Renal pelvis (tissue), 1 donor: ENCODE measurements at regions not wholly inside any gene's neighbourhood (a gene's known extent, or its start where the extent isn't known, plus 50 kb on each side); places are given as distances from the start of the nearest gene placed in this dataset.
"Not testable (repeated sequence)": the region's sequence is repeated elsewhere in the genome, so short reads cannot be mapped to it uniquely, and the experiment has no call there.

Source experiments
- DNase-seq: peaks from one replicate; pipeline ENCODE4 v3.0.0-alpha.2; 2013

GRCh38 chr5:66413931-66414330 lies 182.3 kb upstream of the MAST4 start:
- no peak for DNase-seq

DNA sequence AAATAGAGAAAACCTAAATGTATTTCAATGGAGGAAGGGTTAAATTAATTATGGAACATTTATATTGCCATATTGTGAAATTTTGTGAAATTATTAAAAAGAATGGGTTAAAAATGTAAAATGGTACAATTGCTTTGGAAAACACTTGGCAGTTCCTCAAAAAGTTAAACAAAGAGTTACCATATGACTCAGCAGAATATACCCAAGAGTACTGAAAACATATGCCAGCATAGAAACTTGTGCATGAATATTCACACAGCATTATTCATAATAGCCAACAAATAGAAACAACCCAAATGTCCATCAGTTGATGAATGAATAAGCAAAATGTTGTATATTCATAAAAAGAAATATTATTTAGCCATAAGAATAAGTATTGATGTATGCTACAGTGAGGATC lies 181.0 kb upstream of the MAST4 start:
- no peak for DNase-seq

DNA sequence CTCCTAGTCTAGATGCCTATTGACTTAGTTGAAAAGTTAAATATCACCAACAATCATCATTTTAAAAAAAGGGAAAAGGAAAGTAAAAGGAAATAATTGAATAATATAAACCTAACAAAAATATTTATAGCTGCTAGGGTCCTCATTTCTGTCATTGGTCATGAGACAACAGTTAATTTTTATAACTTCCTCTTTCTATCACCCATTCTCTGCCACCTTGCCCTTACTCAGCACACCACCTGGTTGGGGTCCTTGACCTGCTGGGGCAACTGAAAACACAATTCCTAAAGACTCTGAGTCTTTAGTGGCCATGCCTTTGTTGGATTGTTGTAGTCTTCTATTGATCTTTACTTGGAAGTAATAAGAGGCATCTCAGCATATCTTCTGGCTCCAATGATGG lies 179.5 kb upstream of the MAST4 start:
- no peak for DNase-seq

DNA sequence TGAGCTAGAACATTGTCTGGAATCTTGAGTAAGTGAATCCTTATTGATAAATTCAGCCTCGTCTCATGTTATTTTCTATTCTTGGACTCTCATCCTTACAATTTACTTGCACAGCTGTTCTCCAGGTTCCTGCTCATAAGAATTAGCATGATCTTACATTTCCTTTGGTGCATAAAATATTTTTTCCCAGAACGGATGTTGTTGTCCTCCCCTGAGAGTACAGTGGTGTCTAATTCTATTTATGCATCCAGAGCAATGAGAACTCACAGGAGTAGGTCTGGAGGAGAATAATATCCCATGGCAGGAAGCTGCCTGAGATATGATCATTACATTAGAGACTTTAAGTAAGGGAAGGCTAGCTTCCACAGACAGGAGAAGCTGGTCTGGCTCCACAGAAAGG lies 178.4 kb upstream of the MAST4 start:
- no peak for DNase-seq

DNA sequence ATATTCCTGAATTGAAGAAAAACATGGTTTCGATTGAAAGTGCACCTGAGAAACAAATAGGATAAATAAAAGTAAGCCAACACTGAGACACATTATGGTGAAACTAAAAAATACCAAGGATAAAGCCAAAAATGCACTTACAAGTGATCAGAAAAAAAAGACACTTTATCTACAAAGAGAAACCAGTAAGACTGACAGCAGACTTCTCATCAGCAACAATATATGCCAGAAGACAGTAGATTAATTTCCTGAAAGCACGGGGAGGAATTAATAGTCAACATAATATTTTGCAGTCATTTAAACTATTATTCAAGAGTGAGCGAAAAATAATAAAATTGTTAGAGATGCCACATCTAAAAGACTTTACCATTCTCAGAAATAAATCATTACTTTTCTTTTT lies 172.7 kb upstream of the MAST4 start:
- DNase-seq, result no peak

- DNase-seq, result no peak
These were observed 170.4 kb upstream of the MAST4 start for GRCh38 chr5:66425842-66426241.

DNA sequence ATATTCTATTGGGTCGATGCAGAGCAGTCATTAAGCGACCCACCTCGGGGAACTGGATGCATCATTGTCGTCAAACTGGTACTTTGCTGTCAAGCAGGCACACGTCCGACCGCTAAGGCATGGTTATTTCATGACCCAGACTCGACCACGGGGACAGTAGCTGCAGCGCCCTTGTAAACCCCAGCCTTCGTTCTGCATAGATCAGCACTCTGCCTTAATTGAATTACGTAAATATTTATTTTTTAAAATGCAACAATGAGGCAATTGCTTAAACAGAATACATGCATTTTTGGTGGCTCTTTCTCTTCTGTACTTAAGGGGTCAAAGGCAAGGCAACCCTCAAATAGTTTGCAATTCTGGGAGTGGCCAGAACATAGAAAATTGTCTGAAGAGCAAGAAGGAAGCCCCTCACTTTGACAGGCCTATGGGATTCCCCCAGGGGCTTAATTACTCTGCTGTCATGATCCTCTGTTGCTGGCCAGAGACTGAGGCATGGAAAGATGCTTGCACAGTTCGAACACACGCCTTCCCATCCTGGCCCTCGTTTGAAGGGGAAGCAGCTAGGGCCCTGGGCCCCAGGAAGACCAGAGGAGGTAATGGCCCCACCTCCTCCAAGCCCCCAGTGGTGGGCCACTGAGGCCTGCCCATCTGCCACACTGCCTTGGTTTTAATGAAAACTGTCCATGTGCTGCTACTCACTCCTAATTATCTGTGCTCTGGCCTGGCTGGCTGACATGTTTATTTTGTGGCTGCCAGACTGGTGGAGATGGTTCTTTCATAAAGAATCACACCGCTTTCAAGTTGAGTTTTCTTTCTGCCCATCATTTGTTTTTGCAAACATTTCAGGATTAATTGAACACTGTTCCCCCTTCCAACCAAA lies 169.7 kb upstream of the MAST4 start:
- DNase-seq, result no peak

DNA sequence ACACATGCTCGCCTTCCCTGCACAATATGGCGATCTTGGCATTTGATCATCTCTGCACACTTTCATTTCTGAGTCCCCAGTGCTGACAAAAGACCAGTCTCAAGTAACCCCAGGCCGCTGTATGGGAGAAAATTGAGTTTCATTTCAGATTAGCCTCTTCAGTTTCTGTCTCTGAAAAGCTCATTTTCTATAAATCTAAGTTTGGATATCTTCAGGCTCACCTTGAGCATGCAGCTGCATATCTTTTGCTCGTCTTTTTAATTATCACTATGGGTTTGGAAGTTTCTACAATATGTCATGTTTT lies 169.1 kb upstream of the MAST4 start:
- no peak for DNase-seq

GRCh38 chr5:66436721-66437120 lies 159.5 kb upstream of the MAST4 start:
- DNase-seq, result no peak

DNA sequence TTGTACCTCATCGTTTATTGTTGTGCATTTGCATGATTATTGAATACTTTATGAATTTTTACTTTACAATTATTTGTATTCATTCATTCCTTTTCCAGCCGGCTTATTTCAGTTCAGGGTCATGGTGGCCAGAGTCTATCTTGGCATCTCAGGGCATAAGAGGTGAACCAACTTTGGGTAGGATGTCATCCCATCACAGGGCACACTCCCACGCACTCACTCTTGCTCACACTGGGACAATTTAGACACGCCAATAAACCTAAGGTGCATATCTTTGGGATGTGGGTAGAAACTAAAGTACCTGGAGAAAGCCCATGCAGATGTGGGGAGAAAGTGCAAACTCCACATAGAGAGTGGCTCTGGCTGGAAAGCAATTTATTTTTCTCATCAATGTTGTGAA lies 158.1 kb upstream of the MAST4 start:
- no peak for DNase-seq

DNA sequence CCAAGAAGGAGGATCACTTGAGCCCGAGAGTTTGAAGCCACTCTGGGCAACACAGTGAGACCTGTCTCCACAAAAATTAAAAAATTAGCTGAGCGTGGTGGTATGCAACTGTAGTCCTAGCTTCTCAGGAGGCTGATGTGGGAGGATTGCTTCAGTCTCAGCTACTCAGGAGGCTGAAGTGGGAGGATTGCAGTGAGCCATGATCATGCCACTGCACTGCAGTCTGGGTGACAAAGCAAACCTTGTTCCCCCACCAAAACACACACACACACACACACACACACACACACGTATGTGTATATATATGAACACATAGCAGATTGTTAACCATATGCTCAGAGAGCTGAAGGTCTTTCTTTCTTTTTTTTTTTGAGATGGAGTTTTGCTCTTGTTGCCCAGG lies 157.5 kb upstream of the MAST4 start:
- no peak for DNase-seq

DNA sequence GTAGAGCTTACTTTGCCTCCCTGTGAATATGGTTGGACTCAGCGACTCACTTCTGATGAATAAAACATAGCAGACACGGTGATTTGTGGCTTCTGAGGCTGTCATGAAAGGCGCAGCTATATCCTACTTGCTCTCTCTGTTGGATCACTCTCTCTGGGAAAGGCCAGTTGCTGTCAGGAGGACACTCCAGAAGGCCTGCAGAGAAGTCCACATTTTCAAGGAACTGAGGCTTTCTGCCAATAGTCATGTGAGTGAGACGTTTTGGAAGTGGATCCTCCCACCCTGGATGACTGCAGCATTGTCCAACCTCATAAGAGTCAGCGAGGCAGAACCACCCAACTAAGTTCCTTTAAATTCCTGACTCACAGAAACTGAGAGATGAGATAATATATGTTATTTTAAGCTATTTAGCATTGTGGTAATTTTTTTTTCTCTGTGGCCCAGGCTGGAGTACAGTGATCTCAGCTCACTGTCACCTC lies 156.0 kb upstream of the MAST4 start:
- DNase-seq, result peak; percentile 12

GRCh38 chr5:66441351-66441750 lies 154.8 kb upstream of the MAST4 start:
- DNase-seq, result no peak

- peak; percentile 66 for DNase-seq
These were observed 153.2 kb upstream of the MAST4 start for GRCh38 chr5:66442951-66443445.

DNA sequence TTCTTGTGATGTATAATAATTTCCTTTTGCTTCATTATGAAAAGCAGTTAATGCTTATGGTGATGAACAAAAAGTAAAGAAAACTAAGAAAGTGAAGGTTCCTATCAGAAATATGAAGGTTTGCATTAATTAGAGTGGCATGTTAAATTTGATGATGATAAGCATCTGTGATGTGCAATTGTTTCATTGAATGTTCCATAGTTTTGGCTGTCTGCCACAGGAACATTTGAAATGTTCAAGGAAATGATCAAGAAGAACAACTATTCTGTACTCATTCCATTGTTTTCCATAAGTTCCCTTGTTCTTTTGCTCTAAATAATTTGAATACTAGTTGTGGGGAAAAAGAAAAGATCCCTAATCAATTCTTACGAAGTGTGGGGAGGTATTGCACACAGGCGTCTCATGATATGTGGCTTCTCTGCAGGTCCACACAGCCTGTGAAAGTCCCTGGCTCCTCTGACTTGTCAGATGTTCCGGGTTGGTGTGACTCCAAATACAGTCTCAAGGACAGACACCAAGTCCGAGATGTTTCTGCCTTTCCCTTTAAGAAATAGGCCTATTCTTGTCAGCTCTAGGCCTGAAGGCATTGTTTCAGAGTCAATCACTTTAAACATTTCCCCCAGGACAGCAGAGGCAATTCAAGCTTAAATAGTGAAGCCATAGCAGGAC lies 152.6 kb upstream of the MAST4 start:
- peak; percentile 36 for DNase-seq

- not testable (repeated sequence) for DNase-seq
These were observed 148.1 kb upstream of the MAST4 start for GRCh38 chr5:66448070-66448469.

DNA sequence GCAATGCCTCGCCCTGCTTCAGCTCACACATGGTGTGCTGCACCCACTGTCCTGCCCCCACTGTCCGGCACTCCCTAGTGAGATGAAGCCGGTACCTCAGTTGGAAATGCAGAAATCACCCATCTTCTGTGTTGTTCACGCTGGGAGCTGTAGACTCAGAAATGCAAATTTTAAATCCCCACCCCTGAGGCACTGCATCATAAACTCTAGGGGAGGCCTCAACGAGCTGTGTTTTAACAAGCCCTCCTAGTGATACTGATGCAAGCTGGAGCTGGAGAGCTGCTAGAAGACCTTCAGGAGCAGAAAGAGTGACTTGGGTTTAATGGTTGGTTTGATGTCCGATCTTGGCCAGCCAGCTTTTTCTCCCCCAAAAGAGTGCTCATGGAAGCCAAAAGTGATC lies 146.0 kb upstream of the MAST4 start:
- no peak for DNase-seq

DNA sequence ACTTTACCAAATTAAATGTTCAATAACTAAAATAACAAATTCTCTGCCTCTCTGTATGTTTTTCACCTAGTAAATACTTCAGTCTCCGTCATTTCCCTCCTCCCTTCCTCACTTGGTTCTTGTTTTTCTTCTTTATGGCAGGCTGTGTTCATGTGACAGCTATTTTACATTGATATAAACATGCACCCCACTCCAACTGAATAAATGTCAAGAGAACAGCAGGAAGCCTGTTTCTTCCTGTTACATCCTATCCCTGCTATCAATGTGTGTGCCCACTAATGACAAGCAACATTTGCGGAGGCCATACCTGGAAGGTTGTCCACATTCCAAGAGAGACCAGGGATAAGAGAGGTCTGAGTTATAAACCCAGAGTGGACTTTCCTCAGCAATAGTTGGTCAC lies 145.2 kb upstream of the MAST4 start:
- DNase-seq, result no peak

DNA sequence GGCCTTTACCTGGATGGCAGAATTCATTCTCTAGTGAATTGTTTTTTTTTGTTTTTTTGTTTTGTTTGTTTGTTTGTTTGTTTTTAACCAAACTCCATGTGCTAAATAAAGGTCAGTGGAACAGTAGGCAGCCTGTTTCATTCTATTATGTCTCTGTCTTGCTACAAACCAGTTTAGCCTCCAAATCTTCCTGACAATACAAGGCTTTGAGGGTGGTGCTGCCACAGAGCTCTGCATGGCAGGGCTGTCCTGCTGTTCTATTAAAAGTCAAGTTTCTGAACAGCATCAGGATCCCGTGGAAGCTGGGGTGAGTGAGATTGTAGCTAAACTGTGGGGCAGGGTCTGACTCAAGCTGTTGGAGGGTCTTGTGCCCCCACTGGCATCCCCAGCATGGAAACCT lies 144.1 kb upstream of the MAST4 start:
- no peak for DNase-seq

GRCh38 chr5:66454186-66455078 lies 141.8 kb upstream of the MAST4 start:
- no peak for DNase-seq

GRCh38 chr5:66459728-66460127 lies 136.5 kb upstream of the MAST4 start:
- DNase-seq, result no peak

DNA sequence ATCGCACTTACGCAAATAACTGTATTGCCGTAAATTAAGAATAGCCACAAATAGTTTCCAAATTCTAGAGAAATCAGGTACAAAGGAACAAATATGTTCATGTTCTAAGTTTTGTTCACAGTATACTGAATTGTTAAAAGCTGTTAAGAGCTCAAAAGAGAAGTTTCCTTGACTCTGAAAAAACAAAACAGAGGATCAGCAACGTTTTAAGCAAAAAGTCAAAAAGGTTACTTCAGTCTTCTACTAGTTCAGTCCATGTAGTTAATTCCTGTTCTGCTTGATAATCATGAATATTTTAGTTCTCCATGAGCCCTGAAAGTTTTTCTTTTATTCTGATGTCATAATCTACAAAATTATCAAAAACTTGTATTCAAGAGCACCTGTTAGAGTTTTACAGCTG lies 128.6 kb upstream of the MAST4 start:
- DNase-seq, result no peak
